ENCODE measurements at regions not wholly inside any gene's neighbourhood (a gene's known extent, or its start where the extent isn't known, plus 50 kb on each side); places are given as distances from the start of the nearest gene placed in this dataset.

GRCh38 chr17:49915260-49915659 lies 53.7 kb upstream of the DLX4 start:
- intact Hi-C loops (cut with DNase I) = no loop called here
- Histone ChIP-seq H3K4me1 (no peaks in the 10 kb centered on the region), H3K27ac (no peak overlapping the region), H3K4me3 (no peak overlapping the region), H3K9me3 (no peaks in the 10 kb centered on the region), H3K27me3 (peaks cover 40% of the 10 kb centered on the region), H3K36me3 (no peaks in the 10 kb centered on the region)
- no peak for TF ChIP-seq CTCF (IDR thresholded peaks at IDR 0.05)
- no peak for ATAC-seq
- no peak for DNase-seq

GRCh38 chr17:49915670-49916069 lies 53.3 kb upstream of the DLX4 start:
- no peak overlapping the region for H3K27ac ChIP-seq
- DNase-seq (no peak), ATAC-seq (no peak)
- H3K9me3 ChIP-seq = no peaks in the 10 kb centered on the region
- no peaks in the 10 kb centered on the region for H3K36me3 ChIP-seq
- intact Hi-C loops (cut with DNase I) = no loop called here
- no peak for TF ChIP-seq CTCF (IDR thresholded peaks at IDR 0.05)
- H3K4me1 ChIP-seq = no peaks in the 10 kb centered on the region
- no peak overlapping the region for H3K4me3 ChIP-seq
- H3K27me3 ChIP-seq = peaks cover 36% of the 10 kb centered on the region

- Histone ChIP-seq H3K9me3 (no peaks in the 10 kb centered on the region), H3K4me1 (no peaks in the 10 kb centered on the region), H3K36me3 (no peaks in the 10 kb centered on the region), H3K27ac (no peak overlapping the region), H3K4me3 (no peak overlapping the region), H3K27me3 (peaks cover 22% of the 10 kb centered on the region)
- intact Hi-C loops (cut with DNase I) = no loop called here
- DNase-seq (no peak), ATAC-seq (no peak)
- TF ChIP-seq CTCF (IDR thresholded peaks at IDR 0.05) = no peak
These were observed 52.0 kb upstream of the DLX4 start for GRCh38 chr17:49916854-49917515.

- ATAC-seq = no peak
- Histone ChIP-seq H3K4me1 (no peaks in the 10 kb centered on the region), H3K4me3 (no peak overlapping the region), H3K27ac (no peak overlapping the region), H3K27me3 (peaks cover 16% of the 10 kb centered on the region), H3K36me3 (no peaks in the 10 kb centered on the region), H3K9me3 (no peaks in the 10 kb centered on the region)
- intact Hi-C loops (cut with DNase I) = no loop called here
- TF ChIP-seq CTCF (IDR thresholded peaks at IDR 0.05) = no peak
- DNase-seq = no peak
These were observed 50.4 kb upstream of the DLX4 start for GRCh38 chr17:49918591-49918990.
